HEK293 (cell line): ENCODE measurements at regions not wholly inside any gene's neighbourhood (a gene's known extent, or its start where the extent isn't known, plus 50 kb on each side); places are given as distances from the start of the nearest gene placed in this dataset.

Experiments
- CTCF ChIA-PET: fragments of 350-600 bp; formaldehyde crosslinking; extraction: SDS; loops from one replicate; lab custom pipeline; 2021; ENCODE audit warnings: antibody characterized with exemption; lab: Yijun Ruan, JAX
- POLR2A ChIA-PET: fragments of 300-600 bp; formaldehyde crosslinking; extraction: SDS; loops from one replicate; lab custom pipeline; 2020; ENCODE audit warnings: antibody characterized with exemption, inconsistent platforms; lab: Yijun Ruan, JAX
- H3K27ac ChIP-seq: fragments of 200-500 bp; sonication (Bioruptor generic); 2 replicates; pipeline ENCODE4 v1.5.1; 2014; ENCODE audit warnings: low read depth, low read length, control low read depth, inconsistent platforms; ENCODE audit errors: extremely low read depth
- H3K36me3 ChIP-seq, 2 experiments: fragments of 200-500 bp in 1 of 2; sonication (Bioruptor generic) in 1 of 2; 1 replicate in 1 of 2; 2 replicates in 1 of 2; pipeline ENCODE4 v1.5.1; 2014 to 2017; ENCODE audit warnings: inconsistent platforms in 2 of 2, low read length in 2 of 2; ENCODE audit not compliant: control insufficient read depth in 2 of 2, insufficient read depth in 1 of 2
- H3K4me1 ChIP-seq: fragments of 200-500 bp; sonication (Bioruptor generic); 2 replicates; pipeline ENCODE4 v1.5.1; 2014; ENCODE audit warnings: mild to moderate bottlenecking, low read length, inconsistent platforms; ENCODE audit not compliant: control insufficient read depth, insufficient read depth
- H3K4me3 ChIP-seq: 2 replicates; pipeline ENCODE4 v1.5.1; 2011; ENCODE audit warnings: low read depth, mild to moderate bottlenecking, control low read depth, low read length, moderate library complexity
- H3K9me3 ChIP-seq: fragments of 200-500 bp; sonication (Bioruptor generic); 2 replicates; pipeline ENCODE4 v1.5.1; 2014; ENCODE audit warnings: low read depth, low read length, inconsistent platforms; ENCODE audit not compliant: control insufficient read depth, insufficient read depth
- KLF1 ChIP-seq: fragments of 450-650 bp; formaldehyde crosslinking; IDR thresholded peaks from 2 replicates; pipeline ENCODE4 v1.5.1; 2016; ENCODE audit warnings: missing biosample characterization, missing genetic modification characterization
- KLF17 ChIP-seq: fragments of 450-650 bp; formaldehyde crosslinking; IDR thresholded peaks from 2 replicates; pipeline ENCODE4 v1.5.1; 2016; ENCODE audit warnings: missing biosample characterization, missing genetic modification characterization
- KLF7 ChIP-seq: fragments of 450-650 bp; formaldehyde crosslinking; IDR thresholded peaks from 2 replicates; pipeline ENCODE4 v1.5.1; 2016; ENCODE audit warnings: missing biosample characterization, missing genetic modification characterization, borderline replicate concordance
- PRDM4 ChIP-seq: fragments of 450-650 bp; formaldehyde crosslinking; IDR thresholded peaks from 2 replicates; pipeline ENCODE4 v1.5.1; 2017; ENCODE audit warnings: missing biosample characterization, missing genetic modification characterization
- REPIN1 ChIP-seq: fragments of 450-650 bp; formaldehyde crosslinking; IDR thresholded peaks from 2 replicates; pipeline ENCODE4 v1.5.1; 2017; ENCODE audit warnings: missing biosample characterization, missing genetic modification characterization, low read depth
- ZBTB1 ChIP-seq: fragments of 450-650 bp; formaldehyde crosslinking; IDR thresholded peaks from 2 replicates; pipeline ENCODE4 v1.5.1; 2016; ENCODE audit warnings: missing biosample characterization, missing genetic modification characterization
- ZBTB10 ChIP-seq: fragments of 450-650 bp; formaldehyde crosslinking; IDR thresholded peaks from 2 replicates; pipeline ENCODE4 v1.5.1; 2016; ENCODE audit warnings: missing biosample characterization, missing genetic modification characterization
- ZIC2 ChIP-seq: fragments of 450-650 bp; formaldehyde crosslinking; IDR thresholded peaks from 2 replicates; pipeline ENCODE4 v1.5.1; 2016; ENCODE audit warnings: missing biosample characterization, missing genetic modification characterization
- ZNF112 ChIP-seq: fragments of 450-650 bp; formaldehyde crosslinking; IDR thresholded peaks from 2 replicates; pipeline ENCODE4 v1.5.0; 2017; ENCODE audit warnings: missing biosample characterization, missing genetic modification characterization
- ZNF114 ChIP-seq: fragments of 450-650 bp; formaldehyde crosslinking; IDR thresholded peaks from 2 replicates; pipeline ENCODE4 v1.5.0; 2017; ENCODE audit warnings: missing biosample characterization, missing genetic modification characterization
- ZNF121 ChIP-seq: fragments of 450-650 bp; formaldehyde crosslinking; IDR thresholded peaks from 2 replicates; pipeline ENCODE4 v1.5.1; 2016; ENCODE audit warnings: missing biosample characterization, missing genetic modification characterization
- ZNF214 ChIP-seq: fragments of 450-650 bp; formaldehyde crosslinking; IDR thresholded peaks from 2 replicates; pipeline ENCODE4 v1.5.1; 2017; ENCODE audit warnings: missing biosample characterization, mild to moderate bottlenecking, missing genetic modification characterization, borderline replicate concordance
- ZNF248 ChIP-seq: fragments of 450-650 bp; formaldehyde crosslinking; IDR thresholded peaks from 2 replicates; pipeline ENCODE4 v1.5.1; 2017; ENCODE audit warnings: missing biosample characterization, missing genetic modification characterization
- ZNF311 ChIP-seq: fragments of 450-650 bp; formaldehyde crosslinking; IDR thresholded peaks from 2 replicates; pipeline ENCODE4 v1.5.1; 2017; ENCODE audit warnings: missing biosample characterization, missing genetic modification characterization, borderline replicate concordance
- ZNF362 ChIP-seq: fragments of 450-650 bp; formaldehyde crosslinking; IDR thresholded peaks from 2 replicates; pipeline ENCODE4 v1.5.1; 2016; ENCODE audit warnings: missing biosample characterization, missing genetic modification characterization
- ZNF48 ChIP-seq: fragments of 450-650 bp; formaldehyde crosslinking; IDR thresholded peaks from 2 replicates; pipeline ENCODE4 v1.5.1; 2016; ENCODE audit warnings: missing biosample characterization, missing genetic modification characterization
- ZNF560 ChIP-seq: fragments of 450-650 bp; formaldehyde crosslinking; IDR thresholded peaks from 2 replicates; pipeline ENCODE4 v1.5.1; 2017; ENCODE audit warnings: missing biosample characterization, missing genetic modification characterization, borderline replicate concordance
- ZNF629 ChIP-seq: fragments of 450-650 bp; formaldehyde crosslinking; IDR thresholded peaks from 2 replicates; pipeline ENCODE4 v1.5.1; 2017; ENCODE audit warnings: missing biosample characterization, missing genetic modification characterization
- ZNF707 ChIP-seq: fragments of 450-650 bp; formaldehyde crosslinking; IDR thresholded peaks from 2 replicates; pipeline ENCODE4 v1.5.1; 2016; ENCODE audit warnings: missing biosample characterization, missing genetic modification characterization
- ZNF776 ChIP-seq: fragments of 450-650 bp; formaldehyde crosslinking; IDR thresholded peaks from 2 replicates; pipeline ENCODE4 v1.5.0; 2017; ENCODE audit warnings: missing biosample characterization, missing genetic modification characterization, borderline replicate concordance
- ZNF777 ChIP-seq: fragments of 450-650 bp; formaldehyde crosslinking; IDR thresholded peaks from 2 replicates; pipeline ENCODE4 v1.5.1; 2017; ENCODE audit warnings: missing biosample characterization, missing genetic modification characterization, borderline replicate concordance
- ZSCAN16 ChIP-seq: fragments of 450-650 bp; formaldehyde crosslinking; IDR thresholded peaks from 2 replicates; pipeline ENCODE4 v1.5.1; 2016; ENCODE audit warnings: missing biosample characterization, missing genetic modification characterization
- ZSCAN30 ChIP-seq: fragments of 450-650 bp; IDR thresholded peaks from 2 replicates; pipeline ENCODE4 v1.5.1; 2018; ENCODE audit warnings: missing biosample characterization, mild to moderate bottlenecking, missing genetic modification characterization, moderate library complexity
- ZSCAN5A ChIP-seq: fragments of 450-650 bp; formaldehyde crosslinking; IDR thresholded peaks from 2 replicates; pipeline ENCODE4 v1.5.1; 2016; ENCODE audit warnings: missing biosample characterization, missing genetic modification characterization

GRCh38 chr3:82085356-82085755 is 323.9 kb upstream of the GBE1 start:
- Histone ChIP-seq H3K36me3 (no peaks in the 10 kb centered on the region), H3K4me3 (no peak overlapping the region), H3K4me1 (no peaks in the 10 kb centered on the region), H3K9me3 (no peaks in the 10 kb centered on the region), H3K27ac (no peak overlapping the region)
- ChIA-PET POLR2A (no interaction called here), CTCF (interaction anchor here (0.7 kb wide), 1 partner anchor 1369 kb away, joined by 3 read pairs; no protein-coding TSS in a partner anchor)
- no peak for TF ChIP-seq ZNF214 (tag by site-specific recombination)

GRCh38 chr3:82084824-82085223 is 323.4 kb upstream of the GBE1 start:
- POLR2A ChIA-PET: no interaction called here
- TF ChIP-seq ZNF776 (no peak), ZSCAN30 (tag by site-specific recombination) (no peak), ZNF707 (tag by site-specific recombination) (no peak), ZNF48 (no peak), ZBTB1 (tag by site-specific recombination) (no peak)
- TF ChIP-seq, all 188 proteins: peak for 0
- no peak overlapping the region for H3K27ac ChIP-seq
- CTCF ChIA-PET: interaction anchor here (0.6 to 0.7 kb wide), 2 partner anchors 52 to 1370 kb away, joined by 3 read pairs; no protein-coding TSS in a partner anchor
- no peaks in the 10 kb centered on the region for H3K36me3 ChIP-seq
- no peaks in the 10 kb centered on the region for H3K4me1 ChIP-seq
- no peak overlapping the region for H3K4me3 ChIP-seq
- H3K9me3 ChIP-seq: no peaks in the 10 kb centered on the region

- Histone ChIP-seq H3K36me3 (no peaks in the 10 kb centered on the region), H3K27ac (no peak overlapping the region), H3K4me3 (no peak overlapping the region), H3K4me1 (no peaks in the 10 kb centered on the region), H3K9me3 (no peaks in the 10 kb centered on the region)
- ChIA-PET CTCF (no interaction called here), POLR2A (no interaction called here)
- TF ChIP-seq KLF7 (tag by site-specific recombination): no peak
- no peak for TF ChIP-seq ZBTB10 (tag by site-specific recombination)
- no peak for TF ChIP-seq ZSCAN5A
- TF ChIP-seq ZNF311: no peak
- TF ChIP-seq ZNF121 (tag by site-specific recombination): no peak
- no peak for TF ChIP-seq PRDM4 (tag by site-specific recombination)
- no peak for TF ChIP-seq REPIN1 (tag by site-specific recombination)
- no peak for TF ChIP-seq KLF1 (tag by site-specific recombination)
- TF ChIP-seq ZNF112: no peak
- no peak for TF ChIP-seq KLF17
- TF ChIP-seq ZIC2 (tag by site-specific recombination): no peak
- no peak for TF ChIP-seq ZNF629 (tag by site-specific recombination)
- no peak for TF ChIP-seq ZNF560 (tag by site-specific recombination)
- TF ChIP-seq ZNF248 (tag by site-specific recombination): no peak
- no peak for TF ChIP-seq ZSCAN16 (tag by site-specific recombination)
- TF ChIP-seq ZNF707 (tag by site-specific recombination): no peak
- no peak for TF ChIP-seq ZNF362
- TF ChIP-seq ZNF114 (tag by site-specific recombination): no peak
- no peak for TF ChIP-seq ZNF777 (tag by site-specific recombination)
Measured at GRCh38 chr3:82082796-82083195, 321.4 kb upstream of the GBE1 start.
